Fibroblast of peridontal ligament (primary cell): ENCODE measurements at regions not wholly inside any gene's neighbourhood (a gene's known extent, or its start where the extent isn't known, plus 50 kb on each side); places are given as distances from the start of the nearest gene placed in this dataset.

ENCODE experiments used
- DNase-seq: peaks from one replicate; pipeline ENCODE4 v3.0.0-alpha.2; 2010; ENCODE audit errors: extremely low read depth

DNA sequence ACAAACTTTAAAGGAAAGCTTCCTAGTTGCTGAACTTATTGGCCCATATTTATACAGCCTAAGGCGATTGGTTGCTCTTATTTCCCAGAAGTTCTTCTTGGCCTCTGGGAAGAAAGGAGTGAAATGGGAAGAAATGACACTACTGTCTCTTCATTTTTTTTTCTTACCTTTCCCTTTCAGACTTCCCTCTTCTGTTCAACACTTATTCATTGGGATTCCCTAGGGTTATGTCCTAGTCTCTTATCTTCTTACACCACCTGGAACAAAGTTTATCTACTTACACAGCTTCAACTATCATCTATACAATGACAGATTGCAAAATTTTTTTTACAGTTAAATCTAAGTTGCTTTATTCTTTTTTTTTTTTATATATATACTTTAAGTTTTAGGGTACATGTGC lies 68.0 kb downstream of the SNX12 start:
- no peak for DNase-seq

GRCh38 chrX:70998411-70999027 lies 67.6 kb upstream of the SLC7A3 start:
- DNase-seq, result peak; percentile 62

DNA sequence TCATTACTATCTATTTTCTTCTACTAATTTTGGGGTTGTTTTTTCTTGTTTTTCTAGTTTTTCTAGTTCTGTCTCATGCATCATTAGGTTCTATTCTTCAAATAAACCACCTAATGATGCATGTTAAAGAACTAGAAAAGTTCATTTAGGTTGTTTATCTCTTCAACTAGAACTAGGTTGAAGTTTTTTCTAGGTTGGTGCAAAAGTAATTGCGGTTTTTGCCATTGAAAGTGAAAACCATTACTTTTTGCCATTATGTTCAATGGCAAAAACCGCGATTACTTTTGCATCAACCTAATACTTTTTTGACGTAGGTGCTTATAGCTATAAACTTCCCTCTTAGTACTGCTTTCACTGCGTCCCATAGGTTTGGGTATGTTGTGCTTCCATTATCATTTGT lies 64.4 kb upstream of the SLC7A3 start:
- no peak for DNase-seq

DNA sequence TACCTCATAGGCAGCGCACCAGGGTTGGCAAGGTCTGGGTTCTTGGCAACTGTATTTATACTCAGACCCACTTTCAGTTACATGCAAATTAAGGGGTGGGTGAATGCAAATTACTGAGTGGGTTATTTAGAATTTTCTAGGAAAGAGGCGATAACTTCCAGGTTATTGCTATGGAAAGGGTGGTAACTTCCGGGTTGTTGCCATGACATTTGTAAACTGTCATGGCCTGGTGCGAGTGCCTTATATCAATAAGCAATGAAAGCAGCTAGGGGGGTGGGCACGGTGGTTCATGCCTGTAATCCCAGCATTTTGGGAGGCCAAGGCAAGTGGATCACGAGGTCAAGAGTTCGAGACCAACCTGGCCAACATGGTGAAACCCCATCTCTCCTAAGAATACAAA lies 57.5 kb upstream of the SLC7A3 start:
- DNase-seq, result no peak
